GM21423 (cell line): ENCODE measurements at regions not wholly inside any gene's neighbourhood (a gene's known extent, or its start where the extent isn't known, plus 50 kb on each side); places are given as distances from the start of the nearest gene placed in this dataset.
"Not testable (repeated sequence)": the region's sequence is repeated elsewhere in the genome, so short reads cannot be mapped to it uniquely, and the experiment has no call there.

ENCODE experiments used
- ATAC-seq: cut with Tn5 transposase; IDR thresholded peaks from one replicate; pipeline ENCODE4 v1.9.1; 2021; ENCODE audit warnings: mild to moderate bottlenecking, moderate library complexity; ENCODE audit not compliant: unreplicated experiment

DNA sequence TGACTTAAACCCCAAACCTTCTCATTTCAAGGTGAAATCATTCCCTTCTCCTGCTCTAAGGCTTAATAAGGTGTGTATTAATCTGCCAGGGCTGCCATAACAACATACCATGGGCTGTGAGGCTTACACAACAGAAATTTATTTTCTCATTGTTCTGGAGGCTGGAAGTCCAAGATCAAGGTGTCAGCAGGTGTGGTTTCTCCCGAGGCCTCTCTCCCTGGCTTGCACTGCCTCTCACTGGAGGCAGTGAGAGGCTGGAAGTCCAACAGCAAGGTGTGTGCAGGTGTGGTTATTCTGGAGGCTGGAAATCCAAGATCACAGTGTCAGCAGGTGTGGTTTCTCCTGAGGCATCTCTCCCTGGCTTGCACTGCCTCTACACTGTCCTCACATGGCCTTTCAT is 280.3 kb upstream of the TUT7 start:
- no peak for ATAC-seq

DNA sequence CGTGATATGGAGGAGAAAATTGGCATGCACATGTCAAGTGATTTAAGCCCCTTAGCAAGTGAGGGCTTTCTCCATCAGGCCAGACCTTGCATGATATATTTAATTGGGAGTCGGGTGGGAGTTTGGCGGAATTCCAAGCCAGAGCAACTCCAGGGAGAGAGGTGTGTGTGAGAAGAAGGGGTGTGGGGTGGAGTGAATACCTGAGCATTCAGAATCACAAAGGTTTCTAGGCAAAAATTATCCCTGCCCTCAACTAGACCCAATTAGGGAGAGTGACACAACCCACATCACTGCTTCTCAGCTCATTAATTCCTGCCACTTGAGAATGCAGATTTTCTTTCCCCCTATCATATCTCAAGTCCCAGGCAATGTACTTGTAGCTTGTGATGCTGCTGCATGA is 279.7 kb upstream of the TUT7 start:
- ATAC-seq, result no peak

DNA sequence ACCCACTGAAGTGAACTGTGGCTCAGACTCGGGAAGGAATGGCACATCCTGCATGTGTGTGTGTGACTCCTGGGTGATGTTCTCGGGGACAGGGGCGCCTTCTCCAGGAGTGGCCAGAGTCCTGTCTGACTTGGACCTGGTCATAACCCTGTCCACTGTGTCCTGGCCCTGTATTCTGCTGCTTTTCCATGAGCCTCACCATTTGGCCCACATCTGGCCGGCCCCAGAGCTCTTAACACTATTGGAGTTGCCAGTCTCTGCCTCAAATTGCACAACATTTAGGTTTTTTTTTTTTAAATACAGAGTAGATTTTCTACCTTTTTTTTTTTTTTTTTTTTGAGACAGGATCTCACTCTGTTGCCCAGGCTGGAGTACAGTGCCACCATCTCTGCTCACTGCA is 278.3 kb upstream of the TUT7 start:
- no peak for ATAC-seq

DNA sequence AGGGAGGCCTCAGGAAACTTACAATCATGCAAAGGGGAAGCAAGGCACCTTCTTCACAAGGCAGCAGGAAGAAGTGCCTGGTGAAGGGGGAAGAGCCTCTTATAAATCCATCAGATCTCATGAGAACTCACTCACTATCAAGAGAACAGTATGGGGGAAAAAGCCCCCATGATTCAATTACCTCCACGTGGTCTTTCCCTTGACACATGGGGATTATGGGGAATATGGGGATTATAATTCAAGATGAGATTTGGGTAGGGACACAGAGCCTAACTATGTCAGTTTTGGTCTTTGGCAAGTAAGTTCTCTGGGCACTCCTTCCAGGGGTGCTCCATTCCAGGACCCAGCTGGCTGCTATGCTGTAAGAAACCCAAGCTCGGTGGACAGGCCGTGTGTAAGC is 275.3 kb upstream of the TUT7 start:
- no peak for ATAC-seq

DNA sequence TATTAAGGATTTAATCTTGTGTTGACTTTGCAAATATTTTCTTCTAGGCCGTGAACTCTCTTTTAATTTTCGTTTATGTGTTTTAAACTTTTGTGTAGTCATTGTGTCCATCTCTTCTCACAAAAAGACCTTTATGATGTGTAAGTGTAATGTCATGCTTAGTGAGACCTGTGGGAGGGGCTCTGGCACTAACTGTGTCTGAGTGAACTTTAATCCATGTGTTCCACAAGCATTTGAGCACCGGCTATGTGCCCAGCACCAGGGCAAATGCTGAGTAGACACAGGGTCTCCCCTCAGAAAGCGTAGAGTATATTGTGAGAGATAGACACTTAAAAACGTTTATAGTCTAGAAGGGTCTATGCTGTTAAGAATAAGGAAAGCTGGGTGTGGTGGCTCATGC is 272.6 kb upstream of the TUT7 start:
- no peak for ATAC-seq

DNA sequence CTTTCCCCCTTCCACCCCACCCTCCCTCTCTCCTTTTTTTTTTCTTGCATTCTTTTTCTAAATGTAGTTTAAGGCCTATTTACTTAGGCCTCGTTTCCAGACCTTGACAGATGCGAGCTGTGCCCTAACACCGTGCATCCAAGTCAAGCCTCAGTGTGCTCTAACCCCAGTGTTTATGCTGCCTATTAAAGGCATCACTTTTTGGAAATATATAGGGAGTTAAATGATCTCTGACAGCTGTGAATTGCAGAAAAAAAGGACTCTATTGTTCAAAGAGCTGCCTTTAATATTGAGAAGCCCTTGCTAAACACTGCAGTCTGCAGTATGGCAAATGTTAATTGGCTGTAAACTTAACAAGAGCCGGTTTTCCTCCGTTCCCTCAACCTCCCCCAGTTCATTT is 270.4 kb upstream of the TUT7 start:
- ATAC-seq, result no peak

DNA sequence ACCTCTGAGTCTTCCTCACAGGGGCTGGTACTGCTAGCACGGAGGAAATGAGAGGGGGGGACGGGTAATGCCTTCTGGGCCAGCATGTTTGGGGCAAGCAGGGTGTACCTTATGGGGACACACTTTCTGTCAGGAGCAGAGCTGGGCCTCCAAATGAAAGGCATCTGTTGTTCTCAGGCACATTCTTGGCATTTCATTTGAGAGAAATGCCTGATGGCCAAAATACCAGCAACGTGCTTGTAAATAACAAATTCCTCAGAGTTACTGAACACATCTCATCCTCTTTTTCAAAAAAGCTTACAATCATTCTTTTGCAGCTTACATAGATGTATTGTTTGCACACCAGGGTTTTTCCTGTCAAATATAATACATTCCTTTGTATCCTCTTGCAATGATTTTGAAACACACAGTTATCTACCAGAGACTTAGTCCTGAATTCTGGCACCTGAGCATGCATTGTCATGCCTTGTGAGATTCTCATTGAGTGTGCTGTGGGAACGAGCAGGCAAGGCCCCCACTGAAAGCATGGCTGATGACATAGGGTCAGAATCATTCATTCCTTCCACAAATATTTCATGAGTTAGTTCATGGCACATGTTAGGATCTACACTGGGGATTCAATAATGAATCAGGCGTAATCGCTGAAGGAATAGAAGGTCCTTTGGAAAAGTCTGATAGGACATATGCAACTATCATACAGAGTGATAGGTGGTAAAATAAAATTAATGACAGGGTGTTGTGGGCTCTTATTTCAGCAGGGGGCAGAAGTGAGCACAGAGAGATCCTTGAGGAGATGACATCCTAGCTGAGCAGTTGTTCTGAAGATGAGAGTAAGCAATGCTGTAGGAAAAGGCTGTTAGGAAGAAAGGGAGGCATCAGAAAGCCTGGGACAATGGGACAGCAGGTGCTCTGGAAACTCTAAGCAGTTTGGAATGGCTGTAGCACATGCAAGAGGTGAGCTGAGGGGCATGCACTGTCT is 260.9 kb upstream of the TUT7 start:
- ATAC-seq, result no peak

DNA sequence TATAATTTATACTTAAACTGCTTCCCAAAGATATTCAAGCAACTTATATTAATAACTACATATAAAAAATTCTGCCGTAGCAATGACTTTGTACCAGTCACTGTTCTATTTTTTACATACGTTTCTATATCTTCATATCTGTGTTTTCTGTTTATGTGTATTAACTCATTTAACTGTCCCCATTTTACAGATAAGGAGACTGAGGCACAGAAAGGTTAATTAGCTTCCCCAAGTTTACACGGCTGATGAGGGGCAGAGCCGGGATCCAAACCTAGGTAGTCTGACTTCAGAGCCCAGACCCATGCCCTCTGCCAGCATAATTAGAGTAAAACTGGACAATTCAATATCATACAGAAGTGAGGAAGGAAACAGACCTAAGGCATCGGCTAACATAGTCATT is 259.7 kb upstream of the TUT7 start:
- ATAC-seq, result no peak

DNA sequence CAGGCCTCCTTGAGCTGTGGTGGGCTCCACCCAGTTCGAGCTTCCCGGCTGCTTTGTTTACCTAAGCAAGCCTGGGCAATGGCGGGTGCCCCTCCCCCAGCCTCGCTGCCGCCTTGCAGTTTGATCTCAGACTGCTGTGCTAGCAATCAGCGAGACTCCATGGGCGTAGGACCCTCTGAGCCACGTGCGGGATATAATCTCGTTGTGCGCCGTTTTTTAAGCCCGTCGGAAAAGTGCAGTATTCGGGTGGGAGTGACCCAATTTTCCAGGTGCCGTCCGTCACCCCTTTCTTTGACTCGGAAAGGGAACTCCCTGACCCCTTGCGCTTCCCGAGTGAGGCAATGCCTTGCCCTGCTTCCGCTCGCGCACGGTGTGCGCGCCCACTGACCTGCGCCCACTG is 257.3 kb upstream of the TUT7 start:
- ATAC-seq, result not testable (repeated sequence)

DNA sequence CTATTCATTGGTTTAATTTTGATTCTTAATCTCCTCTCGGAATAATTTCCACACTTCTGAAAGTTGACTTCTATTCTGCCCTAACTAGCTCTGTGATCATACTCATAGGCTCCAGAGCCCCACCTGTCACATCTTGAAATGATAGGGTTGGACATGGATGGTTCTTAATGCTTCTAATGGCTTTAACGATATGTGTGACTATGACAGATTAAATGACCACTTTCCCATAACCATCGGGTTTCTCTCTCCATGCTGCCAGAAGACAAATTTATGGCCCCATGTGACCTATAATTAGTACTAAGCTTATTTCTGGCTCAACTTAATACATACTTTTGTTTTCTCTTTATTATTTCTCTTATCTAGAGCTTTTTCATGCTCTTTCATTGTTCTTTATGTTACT is 251.1 kb upstream of the TUT7 start:
- no peak for ATAC-seq

DNA sequence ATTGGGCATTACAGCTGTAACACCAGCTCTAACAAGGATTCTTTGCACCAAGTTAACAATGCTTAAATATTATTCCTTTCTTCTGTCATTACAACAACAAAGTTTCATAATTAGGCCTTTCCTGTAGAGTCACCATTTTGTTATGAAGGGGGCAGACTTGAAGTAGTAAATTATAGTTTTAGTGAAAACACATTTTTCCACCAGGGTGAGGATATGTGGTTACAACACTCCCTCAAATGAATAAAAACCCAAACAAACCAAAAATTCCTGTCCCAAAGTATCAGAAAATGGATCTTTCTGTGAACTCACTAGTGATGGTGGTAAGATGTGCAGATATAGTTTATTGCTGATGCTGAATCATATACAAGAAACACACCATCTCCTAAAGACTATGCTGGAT is 250.5 kb upstream of the TUT7 start:
- no peak for ATAC-seq

DNA sequence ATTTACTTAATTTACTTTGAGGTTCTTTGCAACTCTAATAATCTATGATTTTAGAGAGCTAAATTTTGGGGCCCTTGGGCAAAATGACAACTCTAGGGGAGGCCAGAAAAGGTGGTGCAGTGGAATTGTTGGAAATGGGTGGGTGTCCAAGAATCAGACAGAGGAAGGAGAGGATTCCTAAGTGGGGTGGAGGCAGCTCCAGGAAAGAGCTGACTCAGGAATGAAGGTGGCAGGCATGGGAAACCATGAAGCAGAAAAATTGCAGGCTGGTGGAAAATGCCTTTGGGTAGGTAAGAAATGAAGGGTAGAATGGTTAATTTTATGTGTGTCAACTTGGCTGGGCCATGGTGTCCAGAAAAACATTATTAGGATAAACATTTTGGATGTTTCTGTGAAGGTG is 248.5 kb upstream of the TUT7 start:
- ATAC-seq, result no peak

DNA sequence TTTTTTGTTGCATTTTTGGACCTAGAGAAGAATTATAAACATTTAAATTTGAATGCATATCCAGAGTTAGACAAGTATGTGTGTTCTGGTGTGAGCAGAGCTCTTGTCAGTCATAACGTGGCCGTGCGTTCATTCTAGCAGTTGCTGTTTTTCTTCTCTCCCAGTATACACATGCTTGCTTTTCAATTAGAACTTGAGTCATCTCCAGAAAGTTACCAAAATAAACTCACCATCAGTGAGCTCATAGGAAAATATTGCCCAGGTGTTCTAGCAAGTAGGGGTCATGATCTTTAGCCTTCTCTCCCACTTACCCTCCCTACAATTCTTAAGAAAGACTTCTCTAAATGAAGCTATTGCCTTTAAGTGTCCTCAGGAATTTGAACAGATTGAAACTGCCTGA is 247.5 kb upstream of the TUT7 start:
- ATAC-seq, result no peak

DNA sequence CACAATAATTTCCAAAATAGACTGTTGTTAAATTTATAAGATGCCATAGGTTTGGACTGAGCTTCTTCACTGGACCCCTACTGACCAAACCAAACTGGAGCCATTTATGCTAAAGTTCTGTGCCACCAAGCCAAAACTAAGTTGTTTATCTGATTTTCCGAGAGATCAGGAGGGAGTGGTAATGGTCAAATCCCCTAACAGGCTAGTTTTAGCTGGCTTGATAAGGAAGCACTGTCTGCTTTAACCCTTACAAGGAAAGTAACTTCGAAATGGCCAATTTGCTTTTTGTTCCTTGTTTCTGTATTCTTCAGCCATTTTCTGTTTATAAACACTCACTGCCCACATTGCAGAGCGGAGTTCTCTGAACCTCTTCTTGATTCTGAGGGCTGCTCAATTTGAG is 246.8 kb upstream of the TUT7 start:
- ATAC-seq, result no peak

DNA sequence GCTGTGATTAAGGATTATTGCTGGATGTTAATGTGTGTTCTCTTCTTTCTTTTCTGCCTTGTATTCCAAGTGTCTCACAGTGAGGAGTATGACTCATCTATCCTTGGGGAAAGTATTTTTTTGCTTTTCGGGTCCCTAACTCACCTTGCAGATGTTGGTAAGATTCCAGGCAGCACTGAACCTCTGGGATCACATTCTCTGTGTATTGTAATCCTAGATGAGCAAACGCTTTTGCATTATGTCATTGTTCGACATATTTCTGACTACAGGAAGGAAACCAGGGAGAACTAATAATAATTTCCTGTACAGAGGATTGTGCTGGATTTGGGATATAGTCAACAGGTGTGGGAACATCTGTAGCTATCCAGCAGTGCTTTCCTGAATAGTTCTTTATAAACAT is 246.1 kb upstream of the TUT7 start:
- no peak for ATAC-seq

DNA sequence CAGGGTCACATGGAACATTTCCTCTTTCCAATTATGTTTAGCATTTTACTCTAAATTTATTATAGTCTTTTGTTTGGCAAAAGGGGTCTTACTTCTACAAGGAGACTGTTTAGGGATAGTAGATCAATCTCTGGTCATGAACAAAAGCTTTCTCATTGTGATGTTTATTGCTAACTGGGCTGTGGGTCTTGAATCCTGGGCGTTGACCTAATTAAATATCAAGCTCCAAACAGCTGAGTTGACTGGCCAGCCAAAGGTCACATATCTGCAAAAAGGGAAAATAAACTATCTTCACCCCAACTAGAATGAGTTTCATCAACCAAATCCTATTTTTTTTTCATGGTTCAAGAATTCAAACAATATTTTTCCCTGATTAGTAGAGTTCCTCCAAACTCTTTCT is 245.4 kb upstream of the TUT7 start:
- no peak for ATAC-seq

DNA sequence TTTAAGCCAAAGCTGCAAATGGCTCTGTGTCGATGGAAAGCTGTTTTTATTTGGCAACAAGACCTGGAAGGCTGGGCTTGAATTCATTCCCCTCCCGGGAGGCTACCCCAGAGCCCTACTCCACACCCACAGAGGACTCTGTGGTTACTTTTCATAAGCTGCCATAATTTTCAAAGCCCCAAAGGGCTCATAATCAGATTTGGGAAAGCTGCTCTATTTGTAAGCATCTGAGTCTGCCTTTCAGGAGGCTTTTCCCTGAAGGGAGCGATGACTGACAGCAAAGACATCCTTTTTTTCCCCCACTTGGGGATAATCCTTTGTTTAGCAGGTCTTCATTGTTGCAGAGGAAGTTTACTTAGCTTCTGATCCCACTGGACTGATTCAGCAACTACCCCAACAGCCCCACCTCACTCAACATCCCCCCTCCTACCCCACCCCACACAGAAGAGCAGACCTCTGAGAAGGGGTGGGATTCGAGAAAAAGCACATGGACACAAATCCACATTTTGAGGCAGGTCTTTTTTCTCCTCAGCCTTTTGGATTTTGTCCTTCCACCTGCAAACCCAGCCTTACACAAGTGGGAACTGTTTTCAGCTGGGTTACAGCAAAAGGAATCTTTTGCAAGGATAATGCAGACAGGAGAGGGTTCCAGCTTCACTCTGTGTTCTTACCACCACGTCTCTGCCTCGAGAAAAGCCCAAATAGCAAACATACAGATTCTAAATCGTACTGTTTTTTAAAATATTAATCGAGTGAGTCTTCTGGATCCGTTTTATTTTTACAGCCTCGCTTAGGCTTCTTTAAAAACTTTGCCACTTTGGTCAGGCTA is 244.4 kb upstream of the TUT7 start:
- ATAC-seq, result no peak

DNA sequence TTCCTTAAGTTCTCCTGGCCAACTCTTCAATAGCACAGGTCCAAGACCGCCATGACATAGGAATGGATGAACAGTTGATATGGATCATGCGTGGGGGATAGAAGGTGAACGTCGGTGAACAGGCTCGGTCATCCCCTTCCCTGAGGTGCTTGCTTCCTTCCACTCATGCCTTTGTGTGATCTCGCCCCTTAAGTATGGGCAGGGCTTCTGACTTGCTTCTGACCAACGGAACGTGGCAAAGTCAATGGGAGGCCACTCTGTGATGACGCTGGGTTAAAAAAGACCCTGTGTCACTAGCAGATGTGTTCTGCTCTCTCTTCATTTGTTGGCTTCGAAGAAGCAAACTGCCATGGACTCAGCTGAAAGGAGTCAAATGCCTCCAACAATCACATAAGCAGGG is 240.5 kb upstream of the TUT7 start:
- ATAC-seq, result no peak

DNA sequence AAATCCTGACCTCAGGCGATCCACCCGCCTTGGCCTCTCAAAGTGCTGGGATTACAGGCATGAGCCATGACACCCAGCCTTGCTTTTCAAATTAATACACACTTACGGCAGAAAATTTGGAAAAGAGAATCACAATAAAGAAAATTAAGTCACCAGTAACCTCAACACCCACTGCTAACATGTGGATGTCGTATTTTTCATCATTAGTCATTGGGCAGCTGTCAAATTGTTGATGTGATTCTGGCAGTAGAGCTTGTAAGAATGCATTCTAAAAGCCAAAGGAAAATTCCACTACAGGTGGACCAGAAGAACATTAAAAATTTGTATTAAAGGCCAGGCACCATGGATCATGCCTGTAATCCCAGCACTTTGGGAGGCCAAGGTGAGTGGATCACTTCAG is 237.3 kb upstream of the TUT7 start:
- ATAC-seq, result no peak

DNA sequence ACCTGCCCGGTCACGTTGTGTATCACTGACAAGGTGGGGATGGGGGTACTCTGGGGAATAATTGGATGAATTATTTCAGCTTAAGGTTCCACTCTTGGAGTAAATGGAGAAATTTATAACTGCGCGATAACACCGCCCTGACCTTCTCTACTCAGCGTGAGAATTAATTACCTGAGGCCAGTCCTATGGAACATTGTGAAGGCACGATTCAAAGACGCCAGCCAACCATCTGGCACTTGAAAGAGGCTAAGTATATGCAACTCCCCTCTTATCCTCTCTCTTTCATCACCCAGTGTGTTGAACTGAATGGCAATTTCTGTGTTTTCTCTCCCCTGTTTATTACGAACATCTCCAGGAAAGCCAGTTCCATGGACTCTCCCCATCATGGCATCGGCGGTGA is 235.5 kb upstream of the TUT7 start:
- no peak for ATAC-seq

DNA sequence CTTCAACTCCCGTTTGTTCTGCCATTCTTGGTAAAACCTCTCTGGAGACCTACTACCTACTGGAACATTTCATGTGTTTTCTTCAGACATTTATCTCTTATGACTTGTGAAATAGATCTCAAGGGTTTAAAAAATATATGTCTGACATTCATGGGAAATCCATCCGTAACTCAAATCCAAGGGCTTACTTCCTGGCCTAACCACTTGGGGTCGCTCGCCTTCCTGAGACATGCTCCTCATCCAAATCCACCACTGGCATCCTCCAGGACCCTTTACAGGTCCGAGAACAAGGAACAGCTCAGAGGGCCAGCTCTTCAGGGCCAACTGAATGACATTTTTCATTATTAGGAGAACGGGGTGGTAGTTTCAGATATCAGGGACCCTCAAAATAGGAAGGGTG is 235.1 kb upstream of the TUT7 start:
- no peak for ATAC-seq

DNA sequence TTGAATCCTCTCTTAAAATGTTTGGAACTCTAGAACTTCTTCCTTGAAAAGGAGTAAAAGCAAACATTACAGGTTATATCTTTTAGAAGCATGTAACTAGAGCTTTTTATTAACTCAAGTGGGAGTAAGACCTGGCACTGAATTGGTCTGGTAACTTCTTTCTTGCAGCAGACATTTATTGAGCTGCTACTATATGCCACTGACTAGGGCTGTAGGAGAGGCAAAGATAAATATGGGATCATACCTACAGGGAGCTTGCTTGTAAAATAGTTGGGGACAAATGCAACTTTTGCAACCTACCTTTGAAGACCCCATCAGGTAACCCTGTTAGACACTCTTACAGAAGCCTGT is 231.9 kb upstream of the TUT7 start:
- ATAC-seq, result no peak
